ENCODE measurements at regions not wholly inside any gene's neighbourhood (a gene's known extent, or its start where the extent isn't known, plus 50 kb on each side); places are given as distances from the start of the nearest gene placed in this dataset.
A peak's percentile ranks its signal among the peaks of the same experiment; 100 is the strongest.

- Histone ChIP-seq H3K4me1 (no peaks in the 10 kb centered on the region), H3K9me3 (no peaks in the 10 kb centered on the region), H3K4me3 (no peak overlapping the region), H3K27ac (no peak overlapping the region), H3K27me3 (no peaks in the 10 kb centered on the region), H3K36me3 (no peaks in the 10 kb centered on the region)
- DNase-seq (ENCODE audit: low spot score): no peak
- TF ChIP-seq CTCF (IDR thresholded peaks at IDR 0.05): no peak
Observed at GRCh38 chr4:77418333-77418732, 187.3 kb upstream of the CXCL13 start.

- Histone ChIP-seq H3K4me3 (no peak overlapping the region), H3K27me3 (no peaks in the 10 kb centered on the region), H3K9me3 (no peaks in the 10 kb centered on the region), H3K36me3 (no peaks in the 10 kb centered on the region), H3K4me1 (peaks cover 0 to 22% of the 10 kb centered on the region in 2 donors), H3K27ac (no peak overlapping the region)
- DNase-seq (ENCODE audit: low spot score): no peak
- no peak for TF ChIP-seq CTCF (IDR thresholded peaks at IDR 0.05)
Observed at GRCh38 chr4:77430847-77431246, 174.8 kb upstream of the CXCL13 start.

- DNase-seq (ENCODE audit: low spot score): no peak
- no peak overlapping the region for H3K27ac ChIP-seq
- no peak overlapping the region for H3K4me3 ChIP-seq
- H3K27me3 ChIP-seq: no peaks in the 10 kb centered on the region
- TF ChIP-seq CTCF (IDR thresholded peaks at IDR 0.05): no peak
- H3K9me3 ChIP-seq: no peaks in the 10 kb centered on the region
- H3K4me1 ChIP-seq: peaks cover 0 to 22% of the 10 kb centered on the region in 2 donors
- H3K36me3 ChIP-seq: no peaks in the 10 kb centered on the region
Observed at GRCh38 chr4:77431546-77431945, 174.1 kb upstream of the CXCL13 start.

GRCh38 chr4:77432717-77433417 is 172.8 kb upstream of the CXCL13 start:
- DNase-seq (ENCODE audit: low spot score): no peak
- TF ChIP-seq CTCF (IDR thresholded peaks at IDR 0.05): no peak
- Histone ChIP-seq H3K4me3 (no peak overlapping the region), H3K4me1 (peaks cover 0 to 22% of the 10 kb centered on the region in 2 donors), H3K36me3 (no peaks in the 10 kb centered on the region), H3K27me3 (no peaks in the 10 kb centered on the region), H3K27ac (no peak overlapping the region), H3K9me3 (no peaks in the 10 kb centered on the region)

- H3K36me3 ChIP-seq: no peaks in the 10 kb centered on the region
- H3K4me3 ChIP-seq: no peak overlapping the region
- no peak overlapping the region for H3K27ac ChIP-seq
- peaks cover 0 to 22% of the 10 kb centered on the region in 2 donors for H3K4me1 ChIP-seq
- peak in 1 of 2 donors; percentile 70 for TF ChIP-seq CTCF (IDR thresholded peaks at IDR 0.05)
- no peaks in the 10 kb centered on the region for H3K9me3 ChIP-seq
- DNase-seq (ENCODE audit: low spot score): no peak
- no peaks in the 10 kb centered on the region for H3K27me3 ChIP-seq
Observed at GRCh38 chr4:77433418-77433733, 172.2 kb upstream of the CXCL13 start.

Measured in right atrium auricular region (tissue), 2 donors.